Psoas muscle (tissue), 7 donors: ENCODE measurements at regions not wholly inside any gene's neighbourhood (a gene's known extent, or its start where the extent isn't known, plus 50 kb on each side); places are given as distances from the start of the nearest gene placed in this dataset.

Experiments used
- ATAC-seq, 4 donors: fragments of 200-7000 bp; cut with Tn5 transposase; one replicate each; pipeline ENCODE4 v1.9.1; 2020; ENCODE audit warnings: moderate library complexity in 3 of 4, mild to moderate bottlenecking in 2 of 4
- DNase-seq, 2 donors: peaks; one replicate each; pipeline ENCODE4 v3.0.0-alpha.2; 2020
- H3K27ac ChIP-seq: fragments of 200-600 bp; one replicate; pipeline ENCODE4 v1.8.0; 2022
- H3K27me3 ChIP-seq, 3 donors: fragments of 200-600 bp in 1 of 3; one replicate each; pipeline versions ENCODE4 v1.6.1 to v1.8.0; 2013 to 2022; ENCODE audit warnings: low read length in 2 of 3, mild to moderate bottlenecking in 2 of 3, moderate library complexity in 1 of 3; ENCODE audit not compliant: insufficient read depth in 3 of 3
- H3K36me3 ChIP-seq, 2 donors: fragments of 200-600 bp in 1 of 2; one replicate each; pipeline versions ENCODE4 v1.6.1 to v1.8.0; 2013 to 2022; ENCODE audit warnings: low read depth in 1 of 2, mild to moderate bottlenecking in 1 of 2, moderate library complexity in 1 of 2; ENCODE audit not compliant: insufficient read depth in 1 of 2
- H3K4me1 ChIP-seq: fragments of 200-600 bp; one replicate; pipeline ENCODE4 v1.8.0; 2022
- H3K4me3 ChIP-seq: fragments of 200-600 bp; one replicate; pipeline ENCODE4 v1.8.0; 2022; ENCODE audit warnings: mild to moderate bottlenecking
- H3K9me3 ChIP-seq: fragments of 200-600 bp; one replicate; pipeline ENCODE4 v1.8.0; 2022
- CTCF ChIP-seq: fragments of 200-600 bp; IDR thresholded peaks from one replicate; pipeline ENCODE4 v1.8.0; 2022; ENCODE audit warnings: antibody characterized with exemption
- WGBS, 3 donors: extraction: QIAGEN DNeasy Blood & Tissue Kit; methylation state at CpG; one replicate each; pipeline versions ENCODE4 v1.1.6 to v1.1.7; 2013; 5-methylcytosine and 5-hydroxymethylcytosine counted together
- intact Hi-C, 2 donors: fragments of 100-400 bp; cut with DNase I; formaldehyde crosslinking; loops; one replicate each; pipeline versions ENCODE4 v1.11.0 to v1.14.2; 2022
- donor health status: healthy with polysubstance abuse.
- donor health status: DM: no; HTN: no; CAD: no; lungs with moderate emphysema.
- donor health status: Bipolar disorder and iron deficiency.
- donor health status: healthy.
- donor health status: DM: yes; HTN: yes; CAD: no.
- donor health status: DM: no; HTN: no; CAD: no.
- donor health status: DM: yes; HTN: yes; CAD: no.

- TF ChIP-seq CTCF: no peak
- Histone ChIP-seq H3K4me1 (no peaks in the 10 kb centered on the region), H3K9me3 (no peaks in the 10 kb centered on the region), H3K27ac (no peak overlapping the region), H3K4me3 (no peak overlapping the region), H3K36me3 (no peaks in the 10 kb centered on the region), H3K27me3 (no peaks in the 10 kb centered on the region)
- 56 to 64% (median 57%) methylated on average over 3 of the region's 3 CpGs for WGBS, 3 donors
- no peak for DNase-seq
- no peak for ATAC-seq
- intact Hi-C loops: no loop called here
Observed at GRCh38 chr13:97140611-97141010, 81.5 kb upstream of the MBNL2 start.

GRCh38 chr13:97141097-97141496 is 81.0 kb upstream of the MBNL2 start:
- Histone ChIP-seq H3K36me3 (no peaks in the 10 kb centered on the region), H3K4me3 (no peak overlapping the region), H3K9me3 (no peaks in the 10 kb centered on the region), H3K27me3 (no peaks in the 10 kb centered on the region), H3K27ac (no peak overlapping the region), H3K4me1 (no peaks in the 10 kb centered on the region)
- intact Hi-C loops: no loop called here
- no peak for TF ChIP-seq CTCF
- DNase-seq (no peak), ATAC-seq (no peak)
- 81 to 83% (median 82%) methylated on average over 3 of the region's 3 CpGs for WGBS, 3 donors

DNA sequence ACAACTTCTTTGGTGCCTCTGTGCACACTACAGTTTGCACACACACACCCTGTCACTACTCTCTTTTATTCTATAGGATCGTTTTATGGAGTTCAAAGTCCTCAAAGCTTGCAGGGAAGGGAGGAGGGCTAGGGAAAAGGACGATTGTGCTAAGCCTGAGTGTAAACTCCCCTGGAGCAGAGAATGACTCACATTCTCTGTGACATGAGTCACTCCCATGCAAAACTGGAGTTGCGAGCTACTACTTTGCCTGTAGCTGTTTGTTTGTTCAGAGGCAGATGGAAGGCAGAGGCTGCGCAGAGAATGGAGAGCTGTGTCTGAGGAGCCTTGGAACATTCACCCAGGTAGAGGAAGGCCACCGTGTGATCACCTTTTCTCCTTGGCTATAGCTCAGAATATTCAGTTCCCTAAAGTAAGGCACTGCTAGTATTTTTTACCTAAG is 80.5 kb upstream of the MBNL2 start:
- peak overlapping the region; percentile 48 for H3K4me3 ChIP-seq
- intact Hi-C loops: no loop called here

GRCh38 chr13:97142452-97142851 is 79.7 kb upstream of the MBNL2 start:
- TF ChIP-seq CTCF: no peak
- DNase-seq: peak; percentile 27 to 57
- 34 to 53% (median 35%) methylated on average over 8 of the region's 8 CpGs for WGBS, 3 donors
- no peaks in the 10 kb centered on the region for H3K9me3 ChIP-seq
- H3K4me3 ChIP-seq: peak overlapping the region; percentile 48
- intact Hi-C loops: no loop called here
- no peaks in the 10 kb centered on the region for H3K27me3 ChIP-seq
- H3K36me3 ChIP-seq: no peaks in the 10 kb centered on the region
- H3K4me1 ChIP-seq: no peaks in the 10 kb centered on the region
- peak; percentile 59 to 72 (median 66) for ATAC-seq
- no peak overlapping the region for H3K27ac ChIP-seq

More for the DNA sequence above, 80.5 kb upstream of the MBNL2 start:
- Histone ChIP-seq H3K9me3 (no peaks in the 10 kb centered on the region), H3K36me3 (no peaks in the 10 kb centered on the region), H3K27ac (no peak overlapping the region), H3K27me3 (no peaks in the 10 kb centered on the region), H3K4me1 (no peaks in the 10 kb centered on the region)
- WGBS, 3 donors: 19 to 27% (median 20%) methylated on average over 5 of the region's 5 CpGs
- ATAC-seq: peak; percentile 85 to 94 (median 94)
- DNase-seq: no peak
- TF ChIP-seq CTCF: no peak

- Histone ChIP-seq H3K9me3 (no peaks in the 10 kb centered on the region), H3K36me3 (no peaks in the 10 kb centered on the region), H3K27me3 (no peaks in the 10 kb centered on the region), H3K27ac (no peak overlapping the region), H3K4me1 (no peaks in the 10 kb centered on the region), H3K4me3 (no peak overlapping the region)
- intact Hi-C loops: no loop called here
- no peak for TF ChIP-seq CTCF
- ATAC-seq (no peak), DNase-seq (no peak)
- WGBS, 3 donors: 96 to 98% (median 96%) methylated on average over 2 of the region's 2 CpGs
Observed at GRCh38 chr13:97145057-97145456, 77.1 kb upstream of the MBNL2 start.
